ENCODE measurements at regions not wholly inside any gene's neighbourhood (a gene's known extent, or its start where the extent isn't known, plus 50 kb on each side); places are given as distances from the start of the nearest gene placed in this dataset.

DNA sequence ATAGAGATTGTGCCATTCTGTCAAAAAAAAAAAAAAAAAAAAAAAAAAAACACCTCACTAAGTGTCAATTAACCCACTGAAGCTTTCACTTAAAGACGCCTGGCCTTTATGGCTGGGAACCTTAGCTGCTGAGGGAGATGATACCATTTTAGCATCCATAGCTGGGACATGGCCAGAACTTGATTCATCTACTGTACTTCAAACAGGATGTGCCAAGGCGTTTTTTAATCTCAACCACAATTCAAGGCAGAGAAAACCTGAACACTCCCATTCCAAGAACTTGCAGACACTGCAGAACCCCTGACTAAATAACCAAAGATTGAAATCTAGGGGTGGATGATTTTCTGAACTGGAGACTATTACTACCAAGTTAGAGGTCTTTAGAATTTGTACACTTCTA is 996.6 kb downstream of the SORCS1 start:
- TF ChIP-seq CTCF (IDR thresholded peaks at IDR 0.05; ENCODE audit: poor library complexity) (no peak), EZH2 (IDR thresholded peaks at IDR 0.05; ENCODE audit: borderline replicate concordance) (no peak)
